H9 (cell line): ENCODE measurements at regions not wholly inside any gene's neighbourhood (a gene's known extent, or its start where the extent isn't known, plus 50 kb on each side); places are given as distances from the start of the nearest gene placed in this dataset.

Source experiments
- DNase-seq: peaks from one replicate; pipeline ENCODE4 v3.0.0-alpha.2; 2017
- H2AFZ ChIP-seq: one replicate; pipeline ENCODE4 v1.6.1; 2013; ENCODE audit warnings: mild to moderate bottlenecking, low read length, control low read depth, moderate library complexity
- H2AK5ac ChIP-seq: 2 replicates; pipeline ENCODE4 v1.6.1; 2013; ENCODE audit warnings: low read length, control low read depth, mixed read lengths; ENCODE audit not compliant: insufficient read length
- H2BK120ac ChIP-seq: one replicate; pipeline ENCODE4 v1.6.1; 2013; ENCODE audit warnings: low read depth, mild to moderate bottlenecking, low read length, control low read depth, inconsistent platforms; ENCODE audit not compliant: poor library complexity, severe bottlenecking
- H2BK12ac ChIP-seq: 2 replicates; pipeline ENCODE4 v1.6.1; 2013; ENCODE audit warnings: low read length, control low read depth, mixed read lengths, low read depth; ENCODE audit not compliant: insufficient read length
- H2BK15ac ChIP-seq: 2 replicates; pipeline ENCODE4 v1.6.1; 2013; ENCODE audit warnings: low read depth, low read length, control low read depth
- H2BK20ac ChIP-seq: one replicate; pipeline ENCODE4 v1.6.1; 2013; ENCODE audit warnings: low read depth, mild to moderate bottlenecking, low read length, control low read depth, inconsistent platforms; ENCODE audit not compliant: poor library complexity, severe bottlenecking
- H2BK5ac ChIP-seq: 2 replicates; pipeline ENCODE4 v1.6.1; 2013; ENCODE audit warnings: low read length, control low read depth, mixed read lengths; ENCODE audit not compliant: insufficient read length
- H3K14ac ChIP-seq: 2 replicates; pipeline ENCODE4 v1.6.1; 2013; ENCODE audit warnings: low read length, control low read depth; ENCODE audit not compliant: insufficient read depth
- H3K18ac ChIP-seq: 2 replicates; pipeline ENCODE4 v1.6.1; 2013; ENCODE audit warnings: low read depth, mild to moderate bottlenecking, mixed read lengths, low read length, control low read depth; ENCODE audit not compliant: insufficient read length
- H3K23ac ChIP-seq: 2 replicates; pipeline ENCODE4 v1.6.1; 2013; ENCODE audit warnings: low read length, control low read depth, mixed read lengths, low read depth; ENCODE audit not compliant: insufficient read length
- H3K23me2 ChIP-seq: 2 replicates; pipeline ENCODE4 v1.6.1; 2013; ENCODE audit warnings: low read depth, mild to moderate bottlenecking, mixed read lengths, low read length, control low read depth; ENCODE audit not compliant: insufficient read length, poor library complexity, severe bottlenecking
- H3K27ac ChIP-seq: 2 replicates; pipeline ENCODE4 v1.5.1; 2013; ENCODE audit warnings: low read length, control low read depth, mixed read lengths, low read depth; ENCODE audit not compliant: insufficient read length
- H3K27me3 ChIP-seq: 2 replicates; pipeline ENCODE4 v1.6.1; 2013; ENCODE audit warnings: low read length, control low read depth, inconsistent platforms; ENCODE audit not compliant: insufficient read depth
- H3K4ac ChIP-seq: 2 replicates; pipeline ENCODE4 v1.6.1; 2013; ENCODE audit warnings: low read depth, mild to moderate bottlenecking, control low read depth, inconsistent platforms, low read length, moderate library complexity
- H3K4me1 ChIP-seq: 2 replicates; pipeline ENCODE4 v1.6.1; 2013; ENCODE audit warnings: low read length, control low read depth, inconsistent platforms; ENCODE audit not compliant: insufficient read depth
- H3K4me2 ChIP-seq: 2 replicates; pipeline ENCODE4 v1.6.1; 2013; ENCODE audit warnings: low read length, control low read depth, mixed read lengths; ENCODE audit not compliant: insufficient read length, insufficient read depth
- H3K56ac ChIP-seq: 2 replicates; pipeline ENCODE4 v1.6.1; 2013; ENCODE audit warnings: low read depth, mild to moderate bottlenecking, mixed read lengths, low read length, control low read depth; ENCODE audit not compliant: insufficient read length
- H3K79me1 ChIP-seq: 2 replicates; pipeline ENCODE4 v1.6.1; 2013; ENCODE audit warnings: low read depth, mild to moderate bottlenecking, moderate library complexity, low read length, control low read depth, inconsistent platforms; ENCODE audit not compliant: insufficient read depth, poor library complexity, severe bottlenecking
- H3K79me2 ChIP-seq: 2 replicates; pipeline ENCODE4 v1.6.1; 2013; ENCODE audit warnings: low read length, control low read depth, inconsistent platforms; ENCODE audit not compliant: insufficient read depth
- H3K9ac ChIP-seq: 2 replicates; pipeline ENCODE4 v1.6.1; 2013; ENCODE audit warnings: low read length, control low read depth, mixed read lengths; ENCODE audit not compliant: insufficient read length; ENCODE audit errors: extremely low read depth
- H3K9me3 ChIP-seq: one replicate; pipeline ENCODE4 v1.6.1; 2013; ENCODE audit warnings: low read depth, low read length, inconsistent platforms; ENCODE audit not compliant: control insufficient read depth
- H3T11ph ChIP-seq: one replicate; pipeline ENCODE4 v1.6.1; 2013; ENCODE audit warnings: mild to moderate bottlenecking, low read length, control low read depth, inconsistent platforms
- H4K20me1 ChIP-seq: one replicate; pipeline ENCODE4 v1.6.1; 2013; ENCODE audit not compliant: control insufficient read depth, insufficient read length, insufficient read depth
- H4K5ac ChIP-seq: 2 replicates; pipeline ENCODE4 v1.6.1; 2013; ENCODE audit warnings: low read depth, mild to moderate bottlenecking, mixed read lengths, low read length, control low read depth; ENCODE audit not compliant: insufficient read length
- H4K8ac ChIP-seq: replicated peaks from 2 replicates; pipeline ENCODE4 v1.6.1; 2013; ENCODE audit warnings: low read length, control low read depth, mixed read lengths, low read depth; ENCODE audit not compliant: insufficient read length
- H4K91ac ChIP-seq: 2 replicates; pipeline ENCODE4 v1.6.1; 2013; ENCODE audit warnings: low read depth, mild to moderate bottlenecking, moderate library complexity, mixed read lengths, low read length, control low read depth; ENCODE audit not compliant: insufficient read length
- H3K27ac Mint-ChIP-seq, 3 experiments: 2 replicates in 2 of 3; 3 replicates in 1 of 3; pipeline ENCODE4 v1.8.0; 2020 to 2021; ENCODE audit warnings: mixed read lengths in 3 of 3, mild to moderate bottlenecking in 1 of 3, moderate library complexity in 1 of 3
- H3K27me3 Mint-ChIP-seq: 2 replicates; pipeline ENCODE4 v1.8.0; 2021; ENCODE audit warnings: low read depth, mild to moderate bottlenecking, moderate library complexity, mixed read lengths
- H3K36me3 Mint-ChIP-seq, 3 experiments: 2 replicates in 2 of 3; 3 replicates in 1 of 3; pipeline ENCODE4 v1.8.0; 2020 to 2021; ENCODE audit warnings: low read depth in 3 of 3, mixed read lengths in 3 of 3; ENCODE audit not compliant: insufficient read depth in 1 of 3
- H3K4me1 Mint-ChIP-seq, 2 experiments: 2 replicates each; pipeline ENCODE4 v1.8.0; 2020; ENCODE audit warnings: mixed read lengths in 2 of 2
- H3K4me3 Mint-ChIP-seq, 2 experiments: 2 replicates in 1 of 2; 3 replicates in 1 of 2; pipeline ENCODE4 v1.8.0; 2020 to 2021; ENCODE audit warnings: mild to moderate bottlenecking in 2 of 2, mixed read lengths in 2 of 2, moderate library complexity in 1 of 2
- H3K9me3 Mint-ChIP-seq, 2 experiments: 2 replicates in 1 of 2; 3 replicates in 1 of 2; pipeline ENCODE4 v1.8.0; 2020; ENCODE audit warnings: mild to moderate bottlenecking in 2 of 2, mixed read lengths in 2 of 2, moderate library complexity in 1 of 2
- CTCF ChIP-seq: fragments of 200-600 bp; sonication (generic); conservative IDR thresholded peaks from 3 replicates; pipeline ENCODE4 v1.8.0; 2021; ENCODE audit warnings: antibody characterized with exemption, mild to moderate bottlenecking
- WGBS: extraction: QIAGEN DNeasy Blood & Tissue Kit; methylation state at CpG from one replicate; pipeline ENCODE4 v1.1.7; 2013; ENCODE audit warnings: missing lambda C conversion rate, low lambda C conversion rate, mixed read lengths; ENCODE audit not compliant: insufficient read length; ENCODE audit errors: extremely low coverage; 5-methylcytosine and 5-hydroxymethylcytosine counted together

- Histone ChIP-seq H4K8ac (peak overlapping the region; percentile 5), H2BK20ac (no peak overlapping the region), H2BK5ac (no peak overlapping the region), H3K56ac (no peak overlapping the region), H3K4me2 (no peak overlapping the region), H2AK5ac (no peak overlapping the region), H3T11ph (no peak overlapping the region), H3K9me3 (no peaks in the 10 kb centered on the region), H3K23ac (no peak overlapping the region), H3K79me1 (no peaks in the 10 kb centered on the region), H2AFZ (no peak overlapping the region), H2BK12ac (no peak overlapping the region), H2BK15ac (no peak overlapping the region), H4K91ac (no peak overlapping the region), H3K4ac (no peak overlapping the region), H3K9ac (no peak overlapping the region), H3K27me3 (no peaks in the 10 kb centered on the region), H3K23me2 (no peaks in the 10 kb centered on the region), H3K14ac (no peak overlapping the region), H4K20me1 (no peaks in the 10 kb centered on the region), H3K18ac (no peak overlapping the region), H4K5ac (no peak overlapping the region), H3K4me1 (no peaks in the 10 kb centered on the region), H2BK120ac (no peak overlapping the region), H3K27ac (no peak overlapping the region), H3K79me2 (no peaks in the 10 kb centered on the region)
- H3K27ac Mint-ChIP-seq, result no peak overlapping the region
- H3K27me3 Mint-ChIP-seq, result peaks cover 16% of the 10 kb centered on the region
- WGBS, result no CpG with 5 or more reads among the region's 2 CpGs
- no peaks in the 10 kb centered on the region for H3K4me1 Mint-ChIP-seq
- no peak overlapping the region for H3K4me3 Mint-ChIP-seq
- peaks cover 12 to 13% of the 10 kb centered on the region in 2 experiments; a peak in 4 of 5 replicates for H3K9me3 Mint-ChIP-seq
- H3K36me3 Mint-ChIP-seq, result peaks cover 3 to 14% (median 4%) of the 10 kb centered on the region in 3 experiments; a peak in 3 of 7 replicates
- no peak for TF ChIP-seq CTCF
- no peak for DNase-seq
Measured at GRCh38 chr9:126204708-126205225, 121.9 kb upstream of the MVB12B start.
